Gastrocnemius medialis (tissue), 4 donors: ENCODE measurements at regions not wholly inside any gene's neighbourhood (a gene's known extent, or its start where the extent isn't known, plus 50 kb on each side); places are given as distances from the start of the nearest gene placed in this dataset.

ENCODE experiments used
- ATAC-seq, 2 donors: fragments of 150-250 bp; one replicate each; pipeline ENCODE4 v1.9.1; 2016
- DNase-seq, 2 donors: peaks; one replicate each; pipeline ENCODE4 v3.0.0-alpha.2; 2019
- H3K27ac ChIP-seq, 4 donors: fragments of 200-600 bp; sonication (generic); 1 replicate in 1 of 4; 2 replicates in 3 of 4; pipeline ENCODE4 v1.5.1; 2016 to 2018; ENCODE audit warnings: mild to moderate bottlenecking in 2 of 4, moderate library complexity in 1 of 4
- H3K27me3 ChIP-seq, 3 donors: fragments of 200-600 bp; sonication (generic) in 2 of 3; 1 replicate in 1 of 3; 2 replicates in 2 of 3; pipeline versions ENCODE4 v1.5.1 to v1.6.0; 2016 to 2019; ENCODE audit warnings: mild to moderate bottlenecking in 1 of 3, moderate library complexity in 1 of 3
- H3K36me3 ChIP-seq, 2 donors: fragments of 200-600 bp; sonication (generic) in 1 of 2; one replicate each; pipeline ENCODE4 v1.5.1; 2017 to 2018
- H3K4me1 ChIP-seq, 2 donors: fragments of 200-600 bp; sonication (generic) in 1 of 2; one replicate each; pipeline ENCODE4 v1.5.1; 2016 to 2017; ENCODE audit warnings: mild to moderate bottlenecking in 2 of 2
- H3K4me3 ChIP-seq, 4 donors: fragments of 200-600 bp; sonication (generic) in 3 of 4; 1 replicate in 1 of 4; 2 replicates in 3 of 4; pipeline ENCODE4 v1.5.1; 2016 to 2019; ENCODE audit warnings: mild to moderate bottlenecking in 2 of 4
- H3K9me3 ChIP-seq, 3 donors: fragments of 200-600 bp; sonication (generic) in 2 of 3; 1 replicate in 1 of 3; 2 replicates in 2 of 3; pipeline ENCODE4 v1.5.1; 2016 to 2019
- CTCF ChIP-seq, 5 experiments: fragments of 450-650 bp in 3 of 5; fragments of 200-600 bp in 2 of 5; sonication (generic) in 2 of 5; IDR thresholded peaks in 4 of 5; conservative IDR thresholded peaks in 1 of 5; 1 replicate in 4 of 5; 2 replicates in 1 of 5; pipeline ENCODE4 v1.5.1; 2016 to 2019; ENCODE audit warnings: antibody characterized with exemption in 5 of 5, mild to moderate bottlenecking in 3 of 5, moderate library complexity in 3 of 5
- POLR2A ChIP-seq, 2 donors: fragments of 450-650 bp; IDR thresholded peaks; one replicate each; pipeline ENCODE4 v1.6.1; 2017; ENCODE audit warnings: antibody characterized with exemption in 2 of 2, mild to moderate bottlenecking in 2 of 2, moderate library complexity in 2 of 2
- in situ Hi-C, 4 donors: fragments of 200-750 bp; cut with MboI; loops; one replicate each; pipeline versions ENCODE4 v1.15.0 to v1.8.0; 2017; ENCODE audit warnings: low sequenced_read_pairs in 4 of 4
- intact Hi-C: fragments of 100-400 bp; cut with DNase I; formaldehyde crosslinking; loops from one replicate; pipeline ENCODE4 v1.15.1; 2023; ENCODE audit warnings: low total_unique reads

- H3K27me3 ChIP-seq, result peaks cover 0 to 11% (median 5%) of the 10 kb centered on the region in 3 donors
Observed at GRCh38 chr1:34655875-34656240, 99.0 kb upstream of the GJB5 start.

GRCh38 chr1:34656299-34656698 is 98.5 kb upstream of the GJB5 start:
- no peaks in the 10 kb centered on the region for H3K9me3 ChIP-seq
- H3K36me3 ChIP-seq, result no peaks in the 10 kb centered on the region
- no peak for TF ChIP-seq POLR2A (IDR thresholded peaks at IDR 0.05)
- TF ChIP-seq CTCF (IDR thresholded peaks at IDR 0.05 in 4 of 5, conservative IDR thresholded peaks at IDR 0.05 in 1 of 5), result no peak
- H3K27ac ChIP-seq, result no peak overlapping the region
- H3K4me1 ChIP-seq, result no peaks in the 10 kb centered on the region
- in situ Hi-C loops (no loop called here), intact Hi-C loops (no loop called here)
- no peak for DNase-seq
- no peak for ATAC-seq
- peaks cover 0 to 11% (median 5%) of the 10 kb centered on the region in 3 donors for H3K27me3 ChIP-seq
- H3K4me3 ChIP-seq, result no peak overlapping the region

More at GRCh38 chr1:34655875-34656240, 99.0 kb upstream of the GJB5 start:
- no peak for DNase-seq
- TF ChIP-seq POLR2A (IDR thresholded peaks at IDR 0.05) (no peak), CTCF (IDR thresholded peaks at IDR 0.05 in 4 of 5, conservative IDR thresholded peaks at IDR 0.05 in 1 of 5) (no peak)
- Histone ChIP-seq H3K9me3 (no peaks in the 10 kb centered on the region), H3K36me3 (no peaks in the 10 kb centered on the region), H3K4me1 (no peaks in the 10 kb centered on the region), H3K4me3 (no peak overlapping the region), H3K27ac (no peak overlapping the region)
- intact Hi-C loops, result no loop called here
- ATAC-seq, result no peak
- in situ Hi-C loops, result no loop called here

- ATAC-seq (no peak), DNase-seq (no peak)
- no peaks in the 10 kb centered on the region for H3K9me3 ChIP-seq
- TF ChIP-seq POLR2A (IDR thresholded peaks at IDR 0.05), result no peak
- TF ChIP-seq CTCF (IDR thresholded peaks at IDR 0.05 in 4 of 5, conservative IDR thresholded peaks at IDR 0.05 in 1 of 5), result no peak
- intact Hi-C loops (no loop called here), in situ Hi-C loops (no loop called here)
- no peak overlapping the region for H3K4me3 ChIP-seq
- peaks cover 0 to 11% (median 5%) of the 10 kb centered on the region in 3 donors for H3K27me3 ChIP-seq
- no peak overlapping the region for H3K27ac ChIP-seq
- no peaks in the 10 kb centered on the region for H3K36me3 ChIP-seq
- no peaks in the 10 kb centered on the region for H3K4me1 ChIP-seq
Observed at GRCh38 chr1:34656731-34657130, 98.1 kb upstream of the GJB5 start.

GRCh38 chr1:34657266-34657665 is 97.6 kb upstream of the GJB5 start:
- in situ Hi-C loops, result no loop called here
- H3K9me3 ChIP-seq, result no peaks in the 10 kb centered on the region
- peaks cover 0 to 8% (median 5%) of the 10 kb centered on the region in 3 donors for H3K27me3 ChIP-seq
- DNase-seq, result no peak
- H3K36me3 ChIP-seq, result no peaks in the 10 kb centered on the region
- no peaks in the 10 kb centered on the region for H3K4me1 ChIP-seq
- no peak overlapping the region for H3K4me3 ChIP-seq
- no peak for TF ChIP-seq CTCF (IDR thresholded peaks at IDR 0.05 in 4 of 5, conservative IDR thresholded peaks at IDR 0.05 in 1 of 5)
- no peak for TF ChIP-seq POLR2A (IDR thresholded peaks at IDR 0.05)
- intact Hi-C loops, result no loop called here
- H3K27ac ChIP-seq, result no peak overlapping the region
- ATAC-seq, result no peak

GRCh38 chr1:34657849-34658248 is 97.0 kb upstream of the GJB5 start:
- Histone ChIP-seq H3K9me3 (no peaks in the 10 kb centered on the region), H3K4me3 (no peak overlapping the region), H3K4me1 (no peaks in the 10 kb centered on the region), H3K36me3 (no peaks in the 10 kb centered on the region), H3K27ac (no peak overlapping the region), H3K27me3 (peaks cover 0 to 7% (median 2%) of the 10 kb centered on the region in 3 donors)
- intact Hi-C loops, result no loop called here
- TF ChIP-seq POLR2A (IDR thresholded peaks at IDR 0.05), result no peak
- no peak for TF ChIP-seq CTCF (IDR thresholded peaks at IDR 0.05 in 4 of 5, conservative IDR thresholded peaks at IDR 0.05 in 1 of 5)
- no peak for ATAC-seq
- DNase-seq, result no peak
- in situ Hi-C loops, result no loop called here
